B cell (primary cell): ENCODE measurements at regions not wholly inside any gene's neighbourhood (a gene's known extent, or its start where the extent isn't known, plus 50 kb on each side); places are given as distances from the start of the nearest gene placed in this dataset.

ENCODE experiments used
- ATAC-seq: fragments of 200-7000 bp; cut with Tn5 transposase; one replicate; pipeline ENCODE4 v1.10.0; 2021; ENCODE audit warnings: low read depth, mild to moderate bottlenecking, moderate number of reproducible peaks, moderate library complexity
- CTCF ChIA-PET: fragments of 350-600 bp; sonication (Branson Sonifier 250); formaldehyde crosslinking; loops from one replicate; lab custom pipeline; 2021; ENCODE audit warnings: antibody characterized with exemption, inconsistent platforms; lab: Charles Lee
- POLR2A ChIA-PET: fragments of 350-600 bp; sonication (Branson Sonifier 250); formaldehyde crosslinking; loops from one replicate; lab custom pipeline; 2021; ENCODE audit warnings: antibody characterized with exemption; lab: Charles Lee
- DNase-seq: peaks from one replicate; pipeline ENCODE4 v3.0.0; 2013
- H2AFZ ChIP-seq: 2 replicates; pipeline ENCODE4 v1.6.1; 2012; ENCODE audit warnings: mild to moderate bottlenecking, low read depth, low read length; ENCODE audit not compliant: insufficient read depth, poor library complexity, severe bottlenecking
- H3K27ac ChIP-seq, 2 donors: 1 replicate in 1 of 2; 2 replicates in 1 of 2; pipeline ENCODE4 v1.5.1; 2012 to 2013; ENCODE audit warnings: low read length in 2 of 2, mild to moderate bottlenecking in 2 of 2, moderate library complexity in 1 of 2
- H3K27me3 ChIP-seq, 4 experiments: fragments of 200-600 bp in 1 of 4; sonication (generic) in 1 of 4; replicated peaks in 1 of 4; 1 replicate in 2 of 4; 2 replicates in 2 of 4; pipeline versions ENCODE4 v1.6.1 to v1.7.0; 2013 to 2016; ENCODE audit warnings: low read length in 3 of 4, mild to moderate bottlenecking in 2 of 4, mixed read lengths in 1 of 4, moderate library complexity in 1 of 4; ENCODE audit not compliant: insufficient read depth in 4 of 4, control insufficient read depth in 3 of 4; ENCODE audit errors: control extremely low read depth in 1 of 4
- H3K36me3 ChIP-seq, 2 experiments: replicated peaks in 1 of 2; 1 replicate in 1 of 2; 2 replicates in 1 of 2; pipeline versions ENCODE4 v1.6.1 to v1.7.1; 2013; ENCODE audit warnings: low read length in 1 of 2; ENCODE audit not compliant: insufficient read depth in 2 of 2, control insufficient read depth in 1 of 2; ENCODE audit errors: control extremely low read depth in 1 of 2, extremely low read depth in 1 of 2
- H3K4me1 ChIP-seq, 2 donors: fragments of 200-600 bp in 1 of 2; sonication (generic) in 1 of 2; 1 replicate in 1 of 2; 2 replicates in 1 of 2; pipeline versions ENCODE4 v1.5.1 to v1.6.1; 2013 to 2017; ENCODE audit warnings: low read length in 2 of 2; ENCODE audit not compliant: control insufficient read depth in 2 of 2, insufficient read depth in 2 of 2
- H3K4me2 ChIP-seq: replicated peaks from 2 replicates; pipeline ENCODE3; 2012; ENCODE audit warnings: mild to moderate bottlenecking, low read depth, low read length; ENCODE audit not compliant: poor library complexity, severe bottlenecking
- H3K4me3 ChIP-seq, 5 experiments: fragments of 200-600 bp in 1 of 5; sonication (generic) in 1 of 5; 1 replicate in 3 of 5; 2 replicates in 2 of 5; pipeline versions ENCODE4 v1.5.1 to v1.7.0; 2011 to 2016; ENCODE audit warnings: low read length in 4 of 5, mild to moderate bottlenecking in 4 of 5, low read depth in 2 of 5, control low read depth in 1 of 5, moderate library complexity in 1 of 5; ENCODE audit not compliant: insufficient read depth in 1 of 5; ENCODE audit errors: control extremely low read depth in 1 of 5, extremely low read depth in 1 of 5
- H3K79me2 ChIP-seq: fragments of 200-600 bp; sonication (generic); one replicate; pipeline ENCODE4 v1.6.0; 2016; ENCODE audit warnings: low read length; ENCODE audit not compliant: control insufficient read depth, insufficient read depth
- H3K9ac ChIP-seq: fragments of 200-600 bp; sonication (generic); 2 replicates; pipeline ENCODE4 v1.6.1; 2017; ENCODE audit warnings: mild to moderate bottlenecking, low read length, moderate library complexity
- H3K9me3 ChIP-seq, 3 donors: one replicate each; pipeline versions ENCODE4 v1.6.1 to v1.7.1; 2013; ENCODE audit warnings: low read length in 2 of 3; ENCODE audit not compliant: control insufficient read depth in 2 of 3, insufficient read depth in 1 of 3; ENCODE audit errors: control extremely low read depth in 1 of 3
- H4K20me1 ChIP-seq: 2 replicates; pipeline ENCODE4 v1.6.0; 2012; ENCODE audit warnings: mild to moderate bottlenecking, low read length; ENCODE audit not compliant: insufficient read depth, control insufficient read depth, poor library complexity, severe bottlenecking
- H3K27ac Mint-ChIP-seq: one replicate; pipeline ENCODE4 v1.8.0; 2021; ENCODE audit warnings: mixed read lengths
- H3K27me3 Mint-ChIP-seq: one replicate; pipeline ENCODE4 v1.8.0; 2021; ENCODE audit warnings: mixed read lengths
- H3K4me1 Mint-ChIP-seq: one replicate; pipeline ENCODE4 v1.8.0; 2021; ENCODE audit warnings: mixed read lengths
- H3K4me3 Mint-ChIP-seq: one replicate; pipeline ENCODE4 v1.8.0; 2021; ENCODE audit warnings: mixed read lengths
- H3K9me3 Mint-ChIP-seq: one replicate; pipeline ENCODE4 v1.8.0; 2022; ENCODE audit warnings: mixed read lengths; ENCODE audit not compliant: insufficient read depth
- EZH2 ChIP-seq: IDR thresholded peaks from 2 replicates; pipeline ENCODE4 v1.6.1; 2012; ENCODE audit warnings: borderline replicate concordance, low read depth, mild to moderate bottlenecking, moderate library complexity, low read length; ENCODE audit not compliant: insufficient read depth, poor library complexity, severe bottlenecking
- WGBS: methylation state at CpG from one replicate; pipeline ENCODE4 v1.1.5; 2013; ENCODE audit warnings: missing lambda C conversion rate; ENCODE audit not compliant: insufficient coverage; 5-methylcytosine and 5-hydroxymethylcytosine counted together
- intact Hi-C: fragments of 100-400 bp; cut with micrococcal nuclease; formaldehyde crosslinking; loops from one replicate; pipeline ENCODE4 v1.10.0; 2022
- TF ChIP-seq, protein P1 (sequence below): fragments of 200-600 bp; IDR thresholded peaks from one replicate; pipeline ENCODE4 v1.8.0; 2022; ENCODE audit warnings: antibody characterized with exemption, mild to moderate bottlenecking

DNA sequence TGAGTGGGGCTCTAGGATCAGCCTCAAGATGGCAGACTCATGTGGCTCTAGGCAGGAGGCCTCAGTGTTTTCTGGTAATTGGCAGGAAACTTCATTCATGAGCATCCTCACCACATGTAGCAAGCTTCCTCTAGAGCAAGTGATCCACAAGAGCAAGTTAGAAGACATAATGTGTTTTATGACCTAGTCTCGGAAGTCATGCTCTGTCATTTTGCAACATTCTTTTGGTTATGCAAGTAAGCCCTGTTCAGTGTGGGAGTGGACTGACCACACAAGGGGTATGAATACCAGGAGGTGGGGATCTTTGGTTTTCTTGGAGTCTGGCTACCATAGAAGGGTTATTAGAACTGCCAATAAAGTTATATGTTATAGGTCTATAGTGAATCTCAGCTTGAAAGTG lies 66.8 kb upstream of the STK39 start:
- Histone ChIP-seq H3K4me3 (no peak overlapping the region), H3K9me3 (no peaks in the 10 kb centered on the region), H3K4me1 (no peaks in the 10 kb centered on the region), H3K9ac (no peak overlapping the region), H3K79me2 (no peaks in the 10 kb centered on the region), H2AFZ (no peak overlapping the region), H3K36me3 (no peaks in the 10 kb centered on the region), H3K27ac (no peak overlapping the region), H3K27me3 (no peaks in the 10 kb centered on the region), H3K4me2 (no peak overlapping the region), H4K20me1 (no peaks in the 10 kb centered on the region)
- no peaks in the 10 kb centered on the region for H3K27me3 Mint-ChIP-seq
- TF ChIP-seq, protein P1, sequence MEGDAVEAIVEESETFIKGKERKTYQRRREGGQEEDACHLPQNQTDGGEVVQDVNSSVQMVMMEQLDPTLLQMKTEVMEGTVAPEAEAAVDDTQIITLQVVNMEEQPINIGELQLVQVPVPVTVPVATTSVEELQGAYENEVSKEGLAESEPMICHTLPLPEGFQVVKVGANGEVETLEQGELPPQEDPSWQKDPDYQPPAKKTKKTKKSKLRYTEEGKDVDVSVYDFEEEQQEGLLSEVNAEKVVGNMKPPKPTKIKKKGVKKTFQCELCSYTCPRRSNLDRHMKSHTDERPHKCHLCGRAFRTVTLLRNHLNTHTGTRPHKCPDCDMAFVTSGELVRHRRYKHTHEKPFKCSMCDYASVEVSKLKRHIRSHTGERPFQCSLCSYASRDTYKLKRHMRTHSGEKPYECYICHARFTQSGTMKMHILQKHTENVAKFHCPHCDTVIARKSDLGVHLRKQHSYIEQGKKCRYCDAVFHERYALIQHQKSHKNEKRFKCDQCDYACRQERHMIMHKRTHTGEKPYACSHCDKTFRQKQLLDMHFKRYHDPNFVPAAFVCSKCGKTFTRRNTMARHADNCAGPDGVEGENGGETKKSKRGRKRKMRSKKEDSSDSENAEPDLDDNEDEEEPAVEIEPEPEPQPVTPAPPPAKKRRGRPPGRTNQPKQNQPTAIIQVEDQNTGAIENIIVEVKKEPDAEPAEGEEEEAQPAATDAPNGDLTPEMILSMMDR = no peak
- no peak for TF ChIP-seq EZH2
- no peaks in the 10 kb centered on the region for H3K4me1 Mint-ChIP-seq
- CTCF ChIA-PET = interaction anchor here (0.7 to 1.6 kb wide), 2 partner anchors 23 to 33 kb away, joined by 3 read pairs; no protein-coding TSS in a partner anchor
- H3K27ac Mint-ChIP-seq = no peak overlapping the region
- WGBS = 100% methylated on average over 1 of the region's 1 CpG
- DNase-seq (no peak), ATAC-seq (no peak)
- intact Hi-C loops = no loop called here
- no peaks in the 10 kb centered on the region for H3K9me3 Mint-ChIP-seq
- H3K4me3 Mint-ChIP-seq = no peak overlapping the region
- POLR2A ChIA-PET = no interaction called here

DNA sequence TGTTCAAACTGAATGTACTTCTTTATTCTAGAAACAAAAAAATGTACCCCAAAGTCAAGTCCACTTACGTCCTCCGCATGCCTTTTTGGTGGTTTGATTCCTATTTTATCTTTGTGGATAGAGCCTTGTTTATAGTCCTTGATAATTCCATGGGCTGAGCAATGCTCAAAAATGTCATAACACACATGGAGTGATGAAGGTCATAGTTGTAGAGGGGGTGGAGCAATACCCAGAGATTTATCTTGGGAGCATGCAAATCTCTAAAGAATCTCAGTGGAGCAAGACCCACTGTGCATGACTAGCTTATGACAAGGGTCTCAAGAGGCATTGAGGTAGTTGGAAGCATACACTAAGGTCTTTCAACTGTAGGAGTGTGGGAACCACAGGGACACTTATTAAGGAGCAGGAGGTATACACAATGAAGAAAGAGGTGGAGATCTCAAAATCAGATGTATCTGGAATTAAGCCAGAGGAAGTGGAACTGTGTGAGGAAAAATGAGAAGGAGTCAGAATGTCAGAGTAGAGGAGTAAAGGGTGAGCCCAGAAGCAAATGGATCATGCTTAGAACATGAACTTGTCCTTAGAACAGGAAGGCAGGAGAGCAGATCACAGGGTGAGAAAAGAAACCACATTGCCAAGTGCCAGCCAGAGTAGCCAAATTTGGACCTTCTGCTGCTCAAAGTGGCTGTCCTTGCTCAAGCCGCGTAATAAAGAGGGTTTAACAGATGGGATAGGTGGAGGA lies 68.1 kb upstream of the STK39 start:
- Mint-ChIP-seq H3K4me3 (no peak overlapping the region), H3K4me1 (no peaks in the 10 kb centered on the region), H3K27ac (no peak overlapping the region), H3K9me3 (no peaks in the 10 kb centered on the region), H3K27me3 (no peaks in the 10 kb centered on the region)
- Histone ChIP-seq H3K79me2 (no peaks in the 10 kb centered on the region), H3K4me3 (no peak overlapping the region), H3K9ac (no peak overlapping the region), H3K4me2 (no peak overlapping the region), H3K27ac (no peak overlapping the region), H3K9me3 (no peaks in the 10 kb centered on the region), H3K36me3 (no peaks in the 10 kb centered on the region), H4K20me1 (no peaks in the 10 kb centered on the region), H2AFZ (no peak overlapping the region), H3K4me1 (no peaks in the 10 kb centered on the region), H3K27me3 (no peaks in the 10 kb centered on the region)
- intact Hi-C loops = no loop called here
- WGBS = 93% methylated on average over 3 of the region's 4 CpGs
- ChIA-PET POLR2A (no interaction called here), CTCF (interaction anchor here (1.6 kb wide), 1 partner anchor 31 kb away, joined by 3 read pairs; no protein-coding TSS in a partner anchor)
- no peak for TF ChIP-seq EZH2
- TF ChIP-seq, protein P1 = no peak
- ATAC-seq (no peak), DNase-seq (no peak)
